Body of pancreas (tissue), 4 donors: ENCODE measurements at regions not wholly inside any gene's neighbourhood (a gene's known extent, or its start where the extent isn't known, plus 50 kb on each side); places are given as distances from the start of the nearest gene placed in this dataset.

Source experiments
- CTCF ChIP-seq, 7 experiments: fragments of 450-650 bp in 4 of 7; fragments of 200-600 bp in 3 of 7; sonication (generic) in 3 of 7; IDR thresholded peaks; one replicate each; pipeline ENCODE4 v1.5.1; 2016 to 2019; ENCODE audit warnings: antibody characterized with exemption in 7 of 7
- POLR2A ChIP-seq, 3 donors: fragments of 450-650 bp; IDR thresholded peaks; one replicate each; pipeline ENCODE4 v1.6.1; 2016; ENCODE audit warnings: antibody characterized with exemption in 3 of 3, mild to moderate bottlenecking in 2 of 3

- TF ChIP-seq CTCF (IDR thresholded peaks at IDR 0.05): no peak
- TF ChIP-seq POLR2A (IDR thresholded peaks at IDR 0.05): no peak
Observed at GRCh38 chr16:63135069-63135468, 1098.8 kb upstream of the CDH8 start.
